NCI-H524 (cell line): ENCODE measurements at regions not wholly inside any gene's neighbourhood (a gene's known extent, or its start where the extent isn't known, plus 50 kb on each side); places are given as distances from the start of the nearest gene placed in this dataset.
A peak's percentile ranks its signal among the peaks of the same experiment; 100 is the strongest.

ENCODE experiments used
- DNase-seq, 2 experiments: peaks; one replicate each; lab custom pipeline; 2025; lab: John Stamatoyannopoulos, UW

GRCh38 chr4:182068920-182069319, 174.3 kb upstream of the TENM3 start:
- no peak for DNase-seq

GRCh38 chr4:182073278-182073677, 169.9 kb upstream of the TENM3 start:
- no peak for DNase-seq

- DNase-seq, result no peak
These were observed 169.1 kb upstream of the TENM3 start for GRCh38 chr4:182074139-182074538.

- peak; percentile 54 to 75 for DNase-seq
These were observed 168.4 kb upstream of the TENM3 start for GRCh38 chr4:182074810-182075209.

GRCh38 chr4:182082910-182083309, 160.3 kb upstream of the TENM3 start:
- DNase-seq, result no peak

GRCh38 chr4:182083671-182084410, 159.4 kb upstream of the TENM3 start:
- no peak for DNase-seq

GRCh38 chr4:182085051-182085480, 158.1 kb upstream of the TENM3 start:
- peak in 1 of 2 experiments; percentile 16 for DNase-seq

- DNase-seq, result no peak
These were observed 153.9 kb upstream of the TENM3 start for GRCh38 chr4:182089326-182089725.

GRCh38 chr4:182090186-182090585, 153.0 kb upstream of the TENM3 start:
- DNase-seq, result no peak

GRCh38 chr4:182091128-182091527, 152.1 kb upstream of the TENM3 start:
- no peak for DNase-seq

GRCh38 chr4:182093431-182093831, 149.8 kb upstream of the TENM3 start:
- no peak for DNase-seq

- DNase-seq, result no peak
These were observed 149.3 kb upstream of the TENM3 start for GRCh38 chr4:182093935-182094334.

GRCh38 chr4:182101618-182102017, 141.6 kb upstream of the TENM3 start:
- DNase-seq, result no peak

GRCh38 chr4:182102576-182102975, 140.6 kb upstream of the TENM3 start:
- no peak for DNase-seq

GRCh38 chr4:182103614-182104319, 139.4 kb upstream of the TENM3 start:
- DNase-seq, result no peak

GRCh38 chr4:182105416-182105815, 137.8 kb upstream of the TENM3 start:
- DNase-seq, result no peak

- no peak for DNase-seq
These were observed 135.3 kb upstream of the TENM3 start for GRCh38 chr4:182107931-182108330.

GRCh38 chr4:182111586-182111985, 131.6 kb upstream of the TENM3 start:
- DNase-seq, result no peak

GRCh38 chr4:182113779-182114178, 129.4 kb upstream of the TENM3 start:
- no peak for DNase-seq

- DNase-seq, result no peak
These were observed 118.8 kb upstream of the TENM3 start for GRCh38 chr4:182124359-182124758.

- no peak for DNase-seq
These were observed 117.1 kb upstream of the TENM3 start for GRCh38 chr4:182126096-182126495.

- DNase-seq, result no peak
These were observed 116.6 kb upstream of the TENM3 start for GRCh38 chr4:182126603-182127002.

- no peak for DNase-seq
These were observed 110.2 kb upstream of the TENM3 start for GRCh38 chr4:182133033-182133432.

GRCh38 chr4:182134261-182134660, 108.9 kb upstream of the TENM3 start:
- no peak for DNase-seq
